ENCODE measurements at regions not wholly inside any gene's neighbourhood (a gene's known extent, or its start where the extent isn't known, plus 50 kb on each side); places are given as distances from the start of the nearest gene placed in this dataset.

GRCh38 chr3:72008226-72008996 is 223.5 kb upstream of the PROK2 start:
- H3K27ac ChIP-seq: no peak overlapping the region
- no peak overlapping the region for H3K4me2 ChIP-seq
- H3K9me3 ChIP-seq: peaks cover 29% of the 10 kb centered on the region
- no peaks in the 10 kb centered on the region for H3K4me1 ChIP-seq
- H3K9ac ChIP-seq: no peak overlapping the region
- TF ChIP-seq Cebpa-rat (IDR thresholded peaks at IDR 0.05): no peak
- no peaks in the 10 kb centered on the region for H3K36me3 ChIP-seq
- H3K4me3 ChIP-seq: no peak overlapping the region
- no peaks in the 10 kb centered on the region for H4K20me1 ChIP-seq
- H3K27me3 ChIP-seq: no peaks in the 10 kb centered on the region

GRCh38 chr3:72006631-72007556 is 221.9 kb upstream of the PROK2 start:
- H3K4me3 ChIP-seq: no peak overlapping the region
- no peak overlapping the region for H3K27ac ChIP-seq
- no peaks in the 10 kb centered on the region for H3K27me3 ChIP-seq

GRCh38 chr3:72004749-72005292 is 219.9 kb upstream of the PROK2 start:
- Histone ChIP-seq H3K36me3 (no peaks in the 10 kb centered on the region), H3K4me3 (no peak overlapping the region), H3K9ac (no peak overlapping the region), H3K4me2 (no peak overlapping the region), H4K20me1 (no peaks in the 10 kb centered on the region), H3K9me3 (peaks cover 29% of the 10 kb centered on the region), H3K4me1 (no peaks in the 10 kb centered on the region), H3K27me3 (no peaks in the 10 kb centered on the region), H3K27ac (no peak overlapping the region)
- no peak for TF ChIP-seq Cebpa-rat (IDR thresholded peaks at IDR 0.05)

More at GRCh38 chr3:72006631-72007556, 221.9 kb upstream of the PROK2 start:
- H4K20me1 ChIP-seq: no peaks in the 10 kb centered on the region
- no peaks in the 10 kb centered on the region for H3K4me1 ChIP-seq
- no peak overlapping the region for H3K4me2 ChIP-seq
- no peak overlapping the region for H3K9ac ChIP-seq
- no peak for TF ChIP-seq Cebpa-rat (IDR thresholded peaks at IDR 0.05)
- peaks cover 29% of the 10 kb centered on the region for H3K9me3 ChIP-seq
- H3K36me3 ChIP-seq: no peaks in the 10 kb centered on the region

- Histone ChIP-seq H3K36me3 (no peaks in the 10 kb centered on the region), H3K9me3 (peaks cover 29% of the 10 kb centered on the region), H3K4me3 (no peak overlapping the region), H4K20me1 (no peaks in the 10 kb centered on the region), H3K27ac (no peak overlapping the region), H3K27me3 (no peaks in the 10 kb centered on the region), H3K9ac (no peak overlapping the region), H3K4me2 (no peak overlapping the region), H3K4me1 (no peaks in the 10 kb centered on the region)
- TF ChIP-seq Cebpa-rat (IDR thresholded peaks at IDR 0.05): no peak
Measured at GRCh38 chr3:72003936-72004335, 219.0 kb upstream of the PROK2 start.

- peaks cover 10% of the 10 kb centered on the region for H3K4me1 ChIP-seq
- H4K20me1 ChIP-seq: no peaks in the 10 kb centered on the region
- no peak overlapping the region for H3K27ac ChIP-seq
- peaks cover 15% of the 10 kb centered on the region for H3K9me3 ChIP-seq
- no peaks in the 10 kb centered on the region for H3K27me3 ChIP-seq
- no peak overlapping the region for H3K4me3 ChIP-seq
- H3K4me2 ChIP-seq: no peak overlapping the region
- H3K36me3 ChIP-seq: no peaks in the 10 kb centered on the region
- TF ChIP-seq Cebpa-rat (IDR thresholded peaks at IDR 0.05): no peak
- H3K9ac ChIP-seq: no peak overlapping the region
Measured at GRCh38 chr3:72001758-72002157, 216.8 kb upstream of the PROK2 start.

GRCh38 chr3:71998995-71999673 is 214.2 kb upstream of the PROK2 start:
- Histone ChIP-seq H3K4me3 (no peak overlapping the region), H3K4me2 (no peak overlapping the region), H3K9ac (no peak overlapping the region), H3K4me1 (peaks cover 15% of the 10 kb centered on the region), H3K36me3 (no peaks in the 10 kb centered on the region), H3K27ac (no peak overlapping the region), H4K20me1 (no peaks in the 10 kb centered on the region), H3K9me3 (0 out of 2 replicates have a peak, but pooled peaks cover under 1% of the 10 kb centered on the region), H3K27me3 (no peaks in the 10 kb centered on the region)
- TF ChIP-seq Cebpa-rat (IDR thresholded peaks at IDR 0.05): no peak

GRCh38 chr3:71997066-71997653 is 212.2 kb upstream of the PROK2 start:
- no peak overlapping the region for H3K27ac ChIP-seq
- peaks cover 9% of the 10 kb centered on the region; the same call in 1 of the 2 replicates for H3K9me3 ChIP-seq
- H3K36me3 ChIP-seq: no peaks in the 10 kb centered on the region
- TF ChIP-seq Cebpa-rat (IDR thresholded peaks at IDR 0.05): no peak
- no peaks in the 10 kb centered on the region for H4K20me1 ChIP-seq
- peaks cover 23% of the 10 kb centered on the region for H3K4me1 ChIP-seq
- H3K4me3 ChIP-seq: no peak overlapping the region
- H3K4me2 ChIP-seq: peak overlapping the region; percentile 16; the same call in 1 of the 2 replicates
- no peaks in the 10 kb centered on the region for H3K27me3 ChIP-seq
- H3K9ac ChIP-seq: no peak overlapping the region

GRCh38 chr3:71994906-71995305 is 210.0 kb upstream of the PROK2 start:
- no peak overlapping the region for H3K9ac ChIP-seq
- H3K4me1 ChIP-seq: peaks cover 30% of the 10 kb centered on the region
- no peaks in the 10 kb centered on the region for H4K20me1 ChIP-seq
- H3K36me3 ChIP-seq: no peaks in the 10 kb centered on the region
- no peak overlapping the region for H3K27ac ChIP-seq
- TF ChIP-seq Cebpa-rat (IDR thresholded peaks at IDR 0.05): no peak
- no peak overlapping the region for H3K4me3 ChIP-seq
- no peaks in the 10 kb centered on the region for H3K27me3 ChIP-seq
- no peak overlapping the region for H3K4me2 ChIP-seq
- peaks cover 23% of the 10 kb centered on the region for H3K9me3 ChIP-seq

GRCh38 chr3:71994203-71994602 is 209.3 kb upstream of the PROK2 start:
- Histone ChIP-seq H3K9ac (no peak overlapping the region), H3K4me1 (peaks cover 37% of the 10 kb centered on the region), H3K4me2 (no peak overlapping the region), H3K27me3 (no peaks in the 10 kb centered on the region), H3K27ac (no peak overlapping the region), H3K36me3 (no peaks in the 10 kb centered on the region), H4K20me1 (no peaks in the 10 kb centered on the region), H3K9me3 (peaks cover 23% of the 10 kb centered on the region), H3K4me3 (no peak overlapping the region)
- no peak for TF ChIP-seq Cebpa-rat (IDR thresholded peaks at IDR 0.05)

All from BLaER1 (cell line).